SK-N-MC (cell line): ENCODE measurements at regions not wholly inside any gene's neighbourhood (a gene's known extent, or its start where the extent isn't known, plus 50 kb on each side); places are given as distances from the start of the nearest gene placed in this dataset.

Source experiments
- EZH2 ChIP-seq: fragments of 200-600 bp; sonication (generic); IDR thresholded peaks from one replicate; pipeline ENCODE4 v1.6.1; 2017; ENCODE audit warnings: antibody characterized with exemption
- POLR2AphosphoS5 ChIP-seq: IDR thresholded peaks from 2 replicates; pipeline ENCODE4 v1.6.1; 2012; ENCODE audit warnings: mild to moderate bottlenecking, low read depth, low read length, borderline replicate concordance

DNA sequence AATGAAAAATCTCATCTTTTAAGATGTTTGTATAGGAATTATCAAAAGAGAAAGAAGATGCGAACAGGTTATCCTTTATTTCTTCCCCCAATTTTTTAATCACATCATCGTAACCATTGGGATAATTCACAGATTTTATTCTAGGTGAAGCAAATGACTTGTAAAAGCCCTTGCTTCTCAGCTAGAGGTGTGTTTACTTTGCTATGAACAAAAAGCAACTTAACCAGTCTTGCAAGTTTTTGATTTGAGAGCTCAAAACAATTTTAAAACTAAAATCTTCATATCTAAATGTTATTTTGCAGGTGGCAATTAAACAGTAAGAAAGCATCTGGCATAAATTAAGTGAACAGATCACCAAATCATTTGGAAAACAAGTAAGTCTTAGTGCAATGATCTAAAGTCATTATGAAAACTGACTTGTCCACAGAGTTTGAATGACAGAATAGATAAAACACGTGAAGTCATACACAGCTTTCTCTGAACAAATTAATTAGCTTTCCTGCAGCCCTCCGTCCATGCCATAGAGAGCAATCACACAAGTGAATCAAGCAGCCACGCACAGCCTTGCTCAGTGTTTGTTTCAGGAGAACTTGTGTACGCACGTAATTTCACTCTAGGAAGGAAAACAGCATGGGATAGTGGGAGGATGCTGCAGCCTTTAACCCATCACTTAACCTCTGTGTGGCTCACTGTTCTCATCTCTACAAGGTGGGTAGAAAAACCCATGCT is 85.0 kb upstream of the ZNF800 start:
- TF ChIP-seq POLR2AphosphoS5 (no peak), EZH2 (no peak)
